Keratinocyte (primary cell): ENCODE measurements at regions not wholly inside any gene's neighbourhood (a gene's known extent, or its start where the extent isn't known, plus 50 kb on each side); places are given as distances from the start of the nearest gene placed in this dataset.

Experiments
- DNase-seq: peaks from one replicate; pipeline ENCODE4 v3.0.0-alpha.2; 2011; ENCODE audit warnings: low read depth, missing footprints, low spot score
- FAIRE-seq: peaks from 2 replicates; lab custom pipeline; 2011; peaks lifted over from hg19 to GRCh38; lab: Jason Lieb, UNC
- H2AFZ ChIP-seq: 2 replicates; pipeline ENCODE4 v1.6.0; 2012; ENCODE audit warnings: low read length, control low read depth, inconsistent platforms; ENCODE audit not compliant: control insufficient read depth
- H3K27ac ChIP-seq: 2 replicates; pipeline ENCODE4 v1.5.1; 2011; ENCODE audit warnings: low read length; ENCODE audit not compliant: control insufficient read depth, insufficient read depth
- H3K27me3 ChIP-seq: 3 replicates; pipeline ENCODE4 v1.6.0; 2011; ENCODE audit warnings: low read length; ENCODE audit not compliant: control insufficient read depth, insufficient read depth; ENCODE audit errors: extremely low read depth
- H3K36me3 ChIP-seq, 2 experiments: 2 replicates in 1 of 2; 3 replicates in 1 of 2; pipeline ENCODE4 v1.5.1; 2011; ENCODE audit warnings: low read length in 2 of 2, mild to moderate bottlenecking in 1 of 2; ENCODE audit not compliant: control insufficient read depth in 2 of 2, insufficient read depth in 2 of 2; ENCODE audit errors: extremely low read depth in 1 of 2
- H3K4me1 ChIP-seq: 3 replicates; pipeline ENCODE4 v1.5.1; 2011; ENCODE audit warnings: low read length; ENCODE audit not compliant: control insufficient read depth, insufficient read depth; ENCODE audit errors: extremely low read depth
- H3K4me2 ChIP-seq: 3 replicates; pipeline ENCODE4 v1.6.0; 2011; ENCODE audit warnings: low read depth, low read length; ENCODE audit not compliant: control insufficient read depth, insufficient read depth; ENCODE audit errors: extremely low read depth
- H3K4me3 ChIP-seq, 3 experiments: fragments of 200-600 bp in 1 of 3; sonication (generic) in 1 of 3; 2 replicates in 2 of 3; 3 replicates in 1 of 3; pipeline ENCODE4 v1.5.1; 2011 to 2016; ENCODE audit warnings: low read length in 3 of 3, mild to moderate bottlenecking in 3 of 3, control low read depth in 2 of 3, inconsistent platforms in 1 of 3, low read depth in 1 of 3, mixed read lengths in 1 of 3, mixed run types in 1 of 3, moderate library complexity in 1 of 3; ENCODE audit not compliant: control insufficient read depth in 2 of 3, insufficient read depth in 2 of 3; ENCODE audit errors: extremely low read depth in 1 of 3
- H3K79me2 ChIP-seq: 2 replicates; pipeline ENCODE4 v1.6.0; 2012; ENCODE audit warnings: low read length; ENCODE audit not compliant: control insufficient read depth, insufficient read depth
- H3K9ac ChIP-seq: 3 replicates; pipeline ENCODE4 v1.6.0; 2011; ENCODE audit warnings: low read length; ENCODE audit not compliant: control insufficient read depth, insufficient read depth; ENCODE audit errors: extremely low read depth
- H3K9me1 ChIP-seq: 3 replicates; pipeline ENCODE4 v1.6.0; 2011; ENCODE audit warnings: low read length; ENCODE audit not compliant: control insufficient read depth, insufficient read depth; ENCODE audit errors: extremely low read depth
- H3K9me3 ChIP-seq: 2 replicates; pipeline ENCODE4 v1.5.1; 2012; ENCODE audit warnings: low read depth, low read length; ENCODE audit not compliant: control insufficient read depth
- H4K20me1 ChIP-seq: 3 replicates; pipeline ENCODE4 v1.6.0; 2011; ENCODE audit warnings: low read length; ENCODE audit not compliant: control insufficient read depth, insufficient read depth; ENCODE audit errors: extremely low read depth
- CTCF ChIP-seq, 3 experiments: IDR thresholded peaks in 1 of 3; conservative IDR thresholded peaks in 1 of 3; optimal IDR thresholded peaks in 1 of 3; 2 replicates in 2 of 3; 3 replicates in 1 of 3; pipeline versions ENCODE3 to v1.5.1; 2011; ENCODE audit warnings: low read length in 3 of 3, mild to moderate bottlenecking in 3 of 3, moderate library complexity in 2 of 3, control low read depth in 1 of 3, inconsistent platforms in 1 of 3; ENCODE audit not compliant: insufficient read depth in 2 of 3; ENCODE audit errors: extremely low read depth in 1 of 3
- EZH2 ChIP-seq: IDR thresholded peaks from one replicate; pipeline ENCODE4 v1.6.1; 2012; ENCODE audit warnings: inconsistent platforms, mild to moderate bottlenecking, low read length, moderate library complexity
- dilution Hi-C: fragments of 300-500 bp; cut with MboI; formaldehyde crosslinking; loops from one replicate; pipeline ENCODE4 v1.7.0; 2020; ENCODE audit warnings: low sequenced_read_pairs; ENCODE audit not compliant: extremely low pct_ligation_motif_present

- Histone ChIP-seq H3K36me3 (no peaks in the 10 kb centered on the region), H3K9me3 (peaks cover 7% of the 10 kb centered on the region), H3K4me1 (no peaks in the 10 kb centered on the region), H3K27me3 (no peaks in the 10 kb centered on the region), H3K4me2 (no peak overlapping the region), H3K27ac (no peak overlapping the region), H2AFZ (no peak overlapping the region), H3K9ac (no peak overlapping the region), H3K4me3 (no peak overlapping the region), H3K9me1 (no peaks in the 10 kb centered on the region), H4K20me1 (no peaks in the 10 kb centered on the region), H3K79me2 (no peaks in the 10 kb centered on the region)
- TF ChIP-seq CTCF (optimal IDR thresholded peaks at IDR 0.05 in 1 of 3, IDR thresholded peaks at IDR 0.05 in 1 of 3, conservative IDR thresholded peaks at IDR 0.05 in 1 of 3; ENCODE audit: extremely low read depth in 1 of 3, insufficient read depth in 2 of 3, low read length in 3 of 3) = no peak
- no peak for TF ChIP-seq EZH2
- dilution Hi-C loops = no loop called here
- DNase-seq (no peak), FAIRE-seq (no peak)
Observed at GRCh38 chr12:34343345-34343744, 321.0 kb downstream of the ALG10 start.

GRCh38 chr12:34343766-34344165 is 321.5 kb downstream of the ALG10 start:
- no peaks in the 10 kb centered on the region for H3K4me1 ChIP-seq
- FAIRE-seq = no peak
- H3K27ac ChIP-seq = no peak overlapping the region
- H3K9ac ChIP-seq = no peak overlapping the region
- dilution Hi-C loops = no loop called here
- H3K36me3 ChIP-seq = no peaks in the 10 kb centered on the region
- H3K27me3 ChIP-seq = no peaks in the 10 kb centered on the region
- no peaks in the 10 kb centered on the region for H3K9me1 ChIP-seq
- no peak for DNase-seq
- H3K4me2 ChIP-seq = no peak overlapping the region
- no peak for TF ChIP-seq CTCF (optimal IDR thresholded peaks at IDR 0.05 in 1 of 3, IDR thresholded peaks at IDR 0.05 in 1 of 3, conservative IDR thresholded peaks at IDR 0.05 in 1 of 3; ENCODE audit: extremely low read depth in 1 of 3, insufficient read depth in 2 of 3, low read length in 3 of 3)
- no peak for TF ChIP-seq EZH2
- no peaks in the 10 kb centered on the region for H4K20me1 ChIP-seq
- H3K9me3 ChIP-seq = peaks cover 7% of the 10 kb centered on the region
- H3K79me2 ChIP-seq = no peaks in the 10 kb centered on the region
- H2AFZ ChIP-seq = no peak overlapping the region
- H3K4me3 ChIP-seq = no peak overlapping the region
